CD8-positive, alpha-beta memory T cell (primary cell): ENCODE measurements at regions not wholly inside any gene's neighbourhood (a gene's known extent, or its start where the extent isn't known, plus 50 kb on each side); places are given as distances from the start of the nearest gene placed in this dataset.
"Not testable (repeated sequence)": the region's sequence is repeated elsewhere in the genome, so short reads cannot be mapped to it uniquely, and the experiment has no call there.

Experiments used
- CTCF ChIA-PET: fragments of 350-600 bp; sonication (Branson Sonifier 250); formaldehyde crosslinking; loops from one replicate; lab custom pipeline; 2021; ENCODE audit warnings: antibody characterized with exemption; lab: Charles Lee
- POLR2A ChIA-PET: fragments of 350-600 bp; sonication (Branson Sonifier 250); formaldehyde crosslinking; loops from one replicate; lab custom pipeline; 2021; ENCODE audit warnings: antibody characterized with exemption; lab: Charles Lee
- DNase-seq, 5 donors: peaks; one replicate each; pipeline versions ENCODE4 v3.0.0 to v3.0.0-alpha.2; 2020 to 2022; ENCODE audit warnings: mixed read lengths in 1 of 5
- H3K27ac ChIP-seq: one replicate; pipeline ENCODE4 v1.7.0; 2013; ENCODE audit warnings: low read depth, mild to moderate bottlenecking, low read length, moderate library complexity
- H3K27me3 ChIP-seq: 2 replicates; pipeline ENCODE4 v1.7.0; 2013; ENCODE audit warnings: low read length, mild to moderate bottlenecking; ENCODE audit not compliant: insufficient read depth, poor library complexity, severe bottlenecking
- H3K36me3 ChIP-seq: 2 replicates; pipeline ENCODE4 v1.7.0; 2013; ENCODE audit warnings: mild to moderate bottlenecking, low read length, moderate library complexity; ENCODE audit not compliant: insufficient read depth
- H3K4me1 ChIP-seq: 2 replicates; pipeline ENCODE4 v1.7.0; 2013; ENCODE audit warnings: mild to moderate bottlenecking, low read length, moderate library complexity; ENCODE audit not compliant: insufficient read depth
- H3K4me3 ChIP-seq: 2 replicates; pipeline ENCODE4 v1.7.0; 2013; ENCODE audit warnings: mild to moderate bottlenecking, low read length
- H3K9me3 ChIP-seq: 2 replicates; pipeline ENCODE4 v1.7.0; 2013; ENCODE audit warnings: mild to moderate bottlenecking, low read length
- H3K27ac Mint-ChIP-seq, 8 donors: one replicate each; pipeline ENCODE4 v1.8.0; 2020 to 2021; ENCODE audit warnings: mixed read lengths in 8 of 8, mild to moderate bottlenecking in 6 of 8, inconsistent platforms in 3 of 8, moderate library complexity in 3 of 8
- H3K27me3 Mint-ChIP-seq, 2 donors: one replicate each; pipeline ENCODE4 v1.8.0; 2020 to 2021; ENCODE audit warnings: mixed read lengths in 2 of 2, mild to moderate bottlenecking in 1 of 2, moderate library complexity in 1 of 2
- H3K36me3 Mint-ChIP-seq, 3 donors: one replicate each; pipeline ENCODE4 v1.8.0; 2020 to 2021; ENCODE audit warnings: mixed read lengths in 3 of 3, inconsistent platforms in 1 of 3, mild to moderate bottlenecking in 1 of 3
- H3K4me1 Mint-ChIP-seq, 3 donors: one replicate each; pipeline ENCODE4 v1.8.0; 2020 to 2021; ENCODE audit warnings: mixed read lengths in 3 of 3, inconsistent platforms in 1 of 3, mild to moderate bottlenecking in 1 of 3
- H3K4me3 Mint-ChIP-seq, 7 donors: one replicate each; pipeline ENCODE4 v1.8.0; 2020 to 2021; ENCODE audit warnings: mixed read lengths in 7 of 7, mild to moderate bottlenecking in 6 of 7, moderate library complexity in 4 of 7, inconsistent platforms in 2 of 7
- H3K9me3 Mint-ChIP-seq, 5 donors: one replicate each; pipeline ENCODE4 v1.8.0; 2020 to 2022; ENCODE audit warnings: mixed read lengths in 5 of 5, mild to moderate bottlenecking in 3 of 5, moderate library complexity in 2 of 5, inconsistent platforms in 1 of 5

DNA sequence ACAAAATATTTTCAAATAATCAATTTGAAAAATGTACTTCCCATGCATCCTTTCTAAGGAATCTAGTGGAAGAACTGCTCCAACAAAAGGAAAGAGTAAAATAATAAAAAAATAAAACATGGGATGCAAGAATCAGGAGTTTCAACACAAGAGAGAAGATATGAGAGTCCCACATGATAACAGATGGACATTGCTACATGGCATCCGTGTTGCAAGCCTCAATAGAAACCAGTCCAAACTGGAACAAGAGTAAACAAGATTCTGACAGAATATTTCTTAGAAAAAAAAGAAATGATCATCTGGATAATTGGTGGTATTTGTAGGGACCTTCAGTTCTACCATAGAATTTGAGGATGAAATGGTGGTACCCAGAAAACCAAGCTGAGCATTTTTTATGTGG is 186.8 kb downstream of the FRK start:
- no peak overlapping the region for H3K27ac Mint-ChIP-seq
- Histone ChIP-seq H3K4me3 (no peak overlapping the region), H3K36me3 (no peaks in the 10 kb centered on the region), H3K4me1 (no peaks in the 10 kb centered on the region), H3K9me3 (no peaks in the 10 kb centered on the region), H3K27me3 (no peaks in the 10 kb centered on the region), H3K27ac (no peak overlapping the region)
- H3K4me1 Mint-ChIP-seq = no peaks in the 10 kb centered on the region
- no peak for DNase-seq
- H3K36me3 Mint-ChIP-seq = no peaks in the 10 kb centered on the region
- POLR2A ChIA-PET = no interaction called here
- H3K27me3 Mint-ChIP-seq = no peaks in the 10 kb centered on the region
- H3K4me3 Mint-ChIP-seq = no peak overlapping the region
- H3K9me3 Mint-ChIP-seq = peaks cover 0 to 3% (median 0%) of the 10 kb centered on the region in 5 donors
- CTCF ChIA-PET = no interaction called here

DNA sequence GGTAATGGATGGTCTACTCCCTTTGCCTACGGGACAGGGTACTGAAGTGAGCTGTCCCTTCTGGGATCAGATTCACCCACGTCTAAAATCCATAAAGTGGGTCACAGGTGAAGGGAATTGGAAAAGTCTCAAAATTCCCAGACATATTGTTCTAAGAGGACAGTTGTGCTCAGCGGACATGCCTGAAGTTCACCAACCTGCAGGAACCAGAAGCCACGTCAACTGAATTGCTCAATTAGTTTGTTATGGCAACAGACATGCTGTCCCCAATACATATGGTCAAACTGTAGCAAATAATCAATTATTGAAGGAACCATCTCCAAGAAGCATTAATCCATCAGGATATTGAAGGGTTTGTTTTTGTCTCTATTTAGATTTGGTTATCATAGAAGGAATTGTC is 190.2 kb downstream of the FRK start:
- Histone ChIP-seq H3K9me3 (no peaks in the 10 kb centered on the region), H3K36me3 (no peaks in the 10 kb centered on the region), H3K4me3 (no peak overlapping the region), H3K27me3 (no peaks in the 10 kb centered on the region), H3K4me1 (no peaks in the 10 kb centered on the region), H3K27ac (no peak overlapping the region)
- H3K9me3 Mint-ChIP-seq = peaks cover 0 to 3% (median 0%) of the 10 kb centered on the region in 5 donors
- no peaks in the 10 kb centered on the region for H3K36me3 Mint-ChIP-seq
- H3K4me1 Mint-ChIP-seq = no peaks in the 10 kb centered on the region
- ChIA-PET CTCF (no interaction called here), POLR2A (no interaction called here)
- no peak overlapping the region for H3K27ac Mint-ChIP-seq
- H3K4me3 Mint-ChIP-seq = no peak overlapping the region
- H3K27me3 Mint-ChIP-seq = no peaks in the 10 kb centered on the region
- DNase-seq = no peak

DNA sequence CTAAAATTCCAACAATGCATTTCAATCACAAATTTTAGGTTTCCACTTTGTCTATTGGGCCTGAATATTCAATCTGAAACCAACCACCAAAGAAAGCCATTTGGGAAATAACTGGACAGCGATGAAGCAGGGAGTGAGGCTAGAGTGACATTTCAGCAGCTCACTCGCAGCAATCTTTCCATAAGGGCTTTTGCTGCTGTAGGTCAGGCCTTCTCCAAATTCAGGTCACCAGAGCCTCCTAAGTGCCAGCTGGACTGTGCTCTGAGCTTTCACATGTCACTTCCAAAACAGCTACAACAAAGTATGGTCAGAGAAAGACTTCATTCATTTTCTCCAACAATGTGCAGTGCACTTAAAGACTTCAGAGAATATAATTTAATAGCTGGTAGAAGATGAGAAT is 194.8 kb downstream of the FRK start:
- H3K36me3 Mint-ChIP-seq = no peaks in the 10 kb centered on the region
- H3K27me3 Mint-ChIP-seq = no peaks in the 10 kb centered on the region
- H3K9me3 Mint-ChIP-seq = peaks cover 0 to 3% (median 0%) of the 10 kb centered on the region in 5 donors
- H3K9me3 ChIP-seq = no peaks in the 10 kb centered on the region
- H3K27me3 ChIP-seq = no peaks in the 10 kb centered on the region
- H3K4me3 Mint-ChIP-seq = no peak overlapping the region
- CTCF ChIA-PET = no interaction called here
- H3K4me3 ChIP-seq = no peak overlapping the region
- POLR2A ChIA-PET = no interaction called here
- no peak for DNase-seq
- no peak overlapping the region for H3K27ac Mint-ChIP-seq
- no peaks in the 10 kb centered on the region for H3K4me1 ChIP-seq
- no peak overlapping the region for H3K27ac ChIP-seq
- no peaks in the 10 kb centered on the region for H3K4me1 Mint-ChIP-seq
- H3K36me3 ChIP-seq = no peaks in the 10 kb centered on the region

- H3K27ac ChIP-seq = no peak overlapping the region
- no peaks in the 10 kb centered on the region for H3K9me3 ChIP-seq
- H3K9me3 Mint-ChIP-seq = peaks cover 3 to 5% (median 4%) of the 10 kb centered on the region in 5 donors
- no peaks in the 10 kb centered on the region for H3K36me3 ChIP-seq
- POLR2A ChIA-PET = no interaction called here
- CTCF ChIA-PET = no interaction called here
- H3K36me3 Mint-ChIP-seq = no peaks in the 10 kb centered on the region
- H3K4me1 Mint-ChIP-seq = no peaks in the 10 kb centered on the region
- no peaks in the 10 kb centered on the region for H3K27me3 ChIP-seq
- no peaks in the 10 kb centered on the region for H3K4me1 ChIP-seq
- no peak overlapping the region for H3K27ac Mint-ChIP-seq
- no peak for DNase-seq
- peaks cover 0 to 1% of the 10 kb centered on the region in 2 donors for H3K27me3 Mint-ChIP-seq
- no peak overlapping the region for H3K4me3 Mint-ChIP-seq
- no peak overlapping the region for H3K4me3 ChIP-seq
These were observed 197.5 kb downstream of the FRK start for GRCh38 chr6:115863211-115863610.

DNA sequence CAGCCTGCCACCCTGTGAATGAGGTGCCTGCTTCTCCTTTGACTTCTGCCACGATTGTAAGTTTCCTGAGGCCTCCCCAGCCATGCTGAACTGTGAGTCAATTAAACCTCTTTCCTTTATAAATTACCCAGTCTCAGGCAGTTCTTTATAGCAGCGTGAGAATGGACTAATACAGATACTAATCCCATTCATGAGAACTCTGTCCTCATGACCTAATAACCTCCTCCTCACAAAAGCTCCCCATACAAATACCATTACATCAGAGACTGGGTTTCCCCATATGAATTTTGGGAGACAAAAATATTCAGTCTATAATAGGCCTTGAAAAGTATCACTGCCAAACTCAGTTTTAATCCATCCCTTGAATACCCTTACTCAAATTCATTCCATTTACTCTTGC is 199.0 kb downstream of the FRK start:
- H3K27ac ChIP-seq, H3K4me1 Mint-ChIP-seq, CTCF ChIA-PET, H3K36me3 Mint-ChIP-seq, POLR2A ChIA-PET, H3K4me3 ChIP-seq, H3K27me3 Mint-ChIP-seq, H3K4me1 ChIP-seq, DNase-seq, H3K27me3 ChIP-seq, H3K36me3 ChIP-seq, H3K9me3 ChIP-seq, H3K27ac Mint-ChIP-seq, H3K4me3 Mint-ChIP-seq: not testable (repeated sequence)
- peaks cover 3 to 17% (median 11%) of the 10 kb centered on the region in 5 donors for H3K9me3 Mint-ChIP-seq

DNA sequence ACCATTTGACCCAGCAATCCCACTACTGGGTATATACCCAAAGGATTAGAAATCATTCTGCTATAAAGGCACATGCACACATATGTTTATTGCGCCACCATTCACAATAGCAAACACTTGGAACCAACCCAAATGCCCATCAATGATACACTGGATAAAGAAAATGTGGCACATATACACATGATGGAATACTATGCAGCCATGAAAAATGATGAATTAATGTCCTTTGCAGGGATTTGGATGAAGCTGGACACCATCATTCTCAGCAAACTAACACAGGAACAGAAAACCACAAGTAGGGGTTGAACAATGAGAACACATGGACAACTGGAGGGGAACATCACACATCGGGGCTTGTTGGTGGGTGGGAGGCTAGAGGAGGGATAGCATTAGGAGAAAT is 201.1 kb downstream of the FRK start:
- H3K27me3 ChIP-seq, H3K4me3 ChIP-seq, POLR2A ChIA-PET, H3K27ac Mint-ChIP-seq, H3K36me3 Mint-ChIP-seq, H3K27me3 Mint-ChIP-seq, H3K36me3 ChIP-seq, H3K4me1 ChIP-seq, H3K27ac ChIP-seq, DNase-seq, CTCF ChIA-PET, H3K4me1 Mint-ChIP-seq, H3K4me3 Mint-ChIP-seq, H3K9me3 ChIP-seq: not testable (repeated sequence)
- H3K9me3 Mint-ChIP-seq = peaks cover 5 to 21% (median 14%) of the 10 kb centered on the region in 5 donors

DNA sequence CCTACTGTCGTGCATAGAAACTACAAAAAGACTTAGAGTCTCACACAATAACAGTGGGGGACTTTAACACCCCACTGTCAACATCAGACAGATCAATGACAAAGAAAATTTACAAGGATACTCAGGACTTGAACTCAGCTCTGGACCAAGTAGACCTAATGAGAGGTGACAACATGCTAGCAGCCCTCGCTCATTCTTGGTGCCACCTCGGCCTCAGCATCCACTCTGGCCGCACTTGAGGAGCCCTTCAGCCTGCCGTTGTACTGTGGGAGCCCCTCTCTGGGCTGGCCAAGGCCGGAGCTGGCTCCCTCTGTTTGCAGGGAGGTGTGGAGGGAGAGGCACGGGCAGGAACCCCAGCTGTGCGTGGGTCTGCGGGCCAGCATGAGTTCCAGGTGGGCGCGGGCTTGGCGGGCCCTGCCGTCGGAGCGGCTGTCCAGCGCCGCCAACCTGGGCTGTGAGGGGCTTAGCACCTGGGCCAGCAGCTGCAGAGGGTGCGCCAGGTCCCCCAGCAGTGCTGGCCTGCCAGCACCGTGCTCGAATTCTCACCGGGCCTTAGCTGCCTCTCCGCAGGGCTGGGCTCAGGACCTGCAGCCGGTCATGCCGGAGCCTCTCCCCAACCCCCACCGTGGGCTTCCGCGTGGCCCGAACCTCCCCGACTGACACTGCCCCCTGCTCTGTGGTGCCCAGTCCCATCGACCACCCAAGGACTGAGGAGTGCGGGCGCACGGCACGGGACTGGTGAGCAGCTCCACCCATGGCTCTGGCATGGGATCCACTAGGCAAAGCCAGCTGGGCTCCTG is 205.6 kb downstream of the FRK start:
- ChIA-PET CTCF (no interaction called here), POLR2A (no interaction called here)
- no peak overlapping the region for H3K27ac Mint-ChIP-seq
- no peaks in the 10 kb centered on the region for H3K36me3 ChIP-seq
- H3K4me3 Mint-ChIP-seq = no peak overlapping the region
- H3K9me3 Mint-ChIP-seq = peaks cover 1 to 25% (median 14%) of the 10 kb centered on the region in 5 donors
- H3K4me1 Mint-ChIP-seq = no peaks in the 10 kb centered on the region
- H3K27ac ChIP-seq = no peak overlapping the region
- no peaks in the 10 kb centered on the region for H3K9me3 ChIP-seq
- no peaks in the 10 kb centered on the region for H3K36me3 Mint-ChIP-seq
- H3K27me3 ChIP-seq = no peaks in the 10 kb centered on the region
- no peak for DNase-seq
- H3K4me3 ChIP-seq = no peak overlapping the region
- no peaks in the 10 kb centered on the region for H3K27me3 Mint-ChIP-seq
- no peaks in the 10 kb centered on the region for H3K4me1 ChIP-seq

- CTCF ChIA-PET = no interaction called here
- Histone ChIP-seq H3K9me3 (no peaks in the 10 kb centered on the region), H3K4me3 (no peak overlapping the region), H3K27me3 (no peaks in the 10 kb centered on the region), H3K4me1 (no peaks in the 10 kb centered on the region), H3K27ac (no peak overlapping the region), H3K36me3 (no peaks in the 10 kb centered on the region)
- POLR2A ChIA-PET = no interaction called here
- Mint-ChIP-seq H3K4me3 (no peak overlapping the region), H3K36me3 (no peaks in the 10 kb centered on the region), H3K27me3 (peaks cover 0 to 2% of the 10 kb centered on the region in 2 donors), H3K9me3 (peaks cover 0 to 8% (median 0%) of the 10 kb centered on the region in 5 donors), H3K27ac (no peak overlapping the region), H3K4me1 (no peaks in the 10 kb centered on the region)
- DNase-seq = no peak
These were observed 213.0 kb downstream of the FRK start for GRCh38 chr6:115847671-115848070.
